GM18858 (cell line): ENCODE measurements at regions not wholly inside any gene's neighbourhood (a gene's known extent, or its start where the extent isn't known, plus 50 kb on each side); places are given as distances from the start of the nearest gene placed in this dataset.
"Not testable (repeated sequence)": the region's sequence is repeated elsewhere in the genome, so short reads cannot be mapped to it uniquely, and the experiment has no call there.

Experiments
- ATAC-seq: cut with Tn5 transposase; IDR thresholded peaks from one replicate; pipeline ENCODE4 v1.9.1; 2021; ENCODE audit not compliant: unreplicated experiment

- no peak for ATAC-seq
These were observed 94.0 kb downstream of the MYCN start for GRCh38 chr2:16034151-16034974.

DNA sequence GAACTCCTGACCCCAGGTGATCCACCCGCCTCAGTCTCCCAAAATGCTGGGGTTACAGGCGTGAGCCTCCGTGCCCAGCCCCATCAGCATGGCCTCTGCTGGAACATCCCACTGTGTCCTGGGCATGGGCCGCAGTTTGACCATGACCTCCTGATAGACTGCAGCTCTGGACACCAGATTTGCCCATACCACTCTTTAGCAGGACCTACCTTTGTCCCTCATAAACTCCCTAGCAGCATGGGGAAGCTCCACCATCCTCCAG, 92.6 kb downstream of the MYCN start:
- ATAC-seq: no peak

DNA sequence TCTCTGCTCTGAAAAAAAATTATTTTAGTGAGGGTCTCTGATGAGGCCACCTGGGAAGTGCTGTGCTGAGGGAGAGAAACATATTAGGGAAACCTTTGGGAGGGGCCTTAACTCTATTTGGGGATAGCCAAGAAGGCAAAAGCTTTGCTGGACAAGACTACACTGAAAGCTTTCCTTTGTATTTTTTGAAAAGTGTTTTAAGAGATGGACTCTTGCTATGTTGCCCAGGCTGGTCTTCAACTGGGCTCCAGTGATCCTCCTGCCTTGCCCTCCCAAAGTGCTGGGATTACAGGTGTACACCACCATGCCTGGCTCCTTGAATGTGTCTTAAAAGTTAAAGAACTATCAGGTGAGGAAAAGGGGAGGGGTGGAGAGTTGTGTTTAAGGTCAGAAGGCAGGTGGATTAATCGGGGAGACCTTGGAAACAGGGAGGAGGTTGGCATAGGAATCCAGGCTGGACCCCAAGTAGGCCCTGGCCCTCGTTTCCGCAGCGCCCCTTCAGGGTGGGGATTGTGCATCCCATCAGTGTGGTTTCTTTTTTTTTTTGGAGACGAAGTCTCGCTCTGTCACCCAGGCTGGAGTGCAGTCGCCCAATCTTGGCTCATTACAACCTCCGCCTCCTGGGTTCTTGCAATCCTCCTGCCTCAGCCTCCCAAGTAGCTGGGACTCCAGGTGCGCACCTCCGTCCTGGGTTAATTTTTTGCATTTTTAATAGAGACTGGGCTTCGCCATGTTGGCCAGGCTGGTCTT, 92.1 kb downstream of the MYCN start:
- no peak for ATAC-seq

GRCh38 chr2:16031848-16032159, 91.5 kb downstream of the MYCN start:
- ATAC-seq: no peak

DNA sequence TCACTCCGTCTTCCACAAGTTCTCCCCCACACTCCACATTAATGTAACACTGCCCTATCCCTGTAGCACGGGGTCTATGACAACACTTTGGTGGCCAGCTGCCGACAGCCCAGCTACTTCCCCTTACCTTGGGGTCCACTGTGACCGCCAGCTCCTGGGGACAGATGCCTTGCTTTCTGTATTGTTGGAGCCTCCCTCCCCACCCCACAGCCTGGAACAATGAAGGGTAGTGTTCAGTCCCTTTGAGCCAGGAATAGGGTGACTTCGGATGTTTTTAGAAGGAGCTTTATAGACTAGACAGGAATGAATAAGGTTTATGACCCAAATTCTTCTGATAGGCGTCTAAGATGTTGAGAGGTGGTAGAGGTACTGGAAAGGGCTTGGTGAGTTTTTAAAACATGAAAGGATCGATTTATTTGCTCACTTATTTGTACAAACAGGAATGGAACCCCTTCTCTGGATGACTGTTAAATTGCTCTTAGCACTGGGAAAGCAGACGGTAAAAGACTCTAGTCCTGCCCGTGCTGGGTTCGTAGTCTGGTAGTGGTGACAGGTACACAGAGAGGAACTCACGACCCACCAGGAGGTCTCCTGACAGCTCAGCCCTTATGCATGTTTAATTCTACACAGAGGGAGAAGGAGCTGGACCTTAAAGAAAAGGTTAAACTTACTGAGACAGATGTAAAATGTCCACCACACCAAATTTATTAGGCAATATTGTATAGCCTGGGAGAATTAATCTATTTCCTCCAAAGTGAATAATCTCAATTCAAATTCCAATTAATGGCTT, 90.9 kb downstream of the MYCN start:
- ATAC-seq: no peak

GRCh38 chr2:16030206-16031057, 90.1 kb downstream of the MYCN start:
- no peak for ATAC-seq

- ATAC-seq: no peak
These were observed 88.3 kb downstream of the MYCN start for GRCh38 chr2:16028644-16029043.

GRCh38 chr2:16026816-16027501, 86.6 kb downstream of the MYCN start:
- no peak for ATAC-seq

DNA sequence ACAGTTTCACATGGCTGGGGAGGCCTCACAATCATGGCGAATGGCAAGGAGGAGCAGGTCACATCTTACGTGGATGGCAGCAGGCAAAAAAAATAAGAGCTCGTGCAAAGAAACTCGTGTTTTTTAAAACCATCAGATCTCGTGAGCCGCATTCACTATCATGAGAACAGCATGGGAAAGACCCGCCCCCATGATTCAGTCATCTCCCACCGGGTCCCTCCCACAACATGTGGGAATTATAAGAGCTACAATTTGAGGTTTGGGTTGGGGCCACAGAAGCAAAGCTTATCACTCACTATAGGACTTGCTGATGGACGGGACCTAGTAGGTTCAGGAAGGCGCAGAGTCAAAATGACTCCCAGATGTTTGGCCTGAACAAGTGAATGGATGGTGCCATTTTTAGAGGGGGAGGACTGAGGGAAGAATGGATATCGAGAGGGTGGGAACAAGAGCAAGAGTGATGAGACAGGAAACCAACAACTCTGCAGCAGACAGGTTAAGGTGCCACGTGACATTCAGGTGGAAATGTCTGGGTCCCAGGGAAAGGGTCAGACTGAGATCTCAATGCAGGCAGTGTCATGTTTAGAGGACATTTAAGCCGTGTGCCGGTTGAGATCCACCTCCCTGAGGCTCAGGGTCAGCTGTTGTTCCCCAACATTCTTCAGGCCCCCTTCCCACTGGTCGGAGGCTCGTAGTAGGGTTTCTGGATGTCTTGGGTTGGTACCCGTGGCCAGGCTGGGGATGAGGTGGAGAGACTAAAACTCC, 85.7 kb downstream of the MYCN start:
- ATAC-seq: no peak

GRCh38 chr2:16025211-16025875, 85.0 kb downstream of the MYCN start:
- no peak for ATAC-seq

- ATAC-seq: not testable (repeated sequence)
These were observed 84.3 kb downstream of the MYCN start for GRCh38 chr2:16024628-16025027.

DNA sequence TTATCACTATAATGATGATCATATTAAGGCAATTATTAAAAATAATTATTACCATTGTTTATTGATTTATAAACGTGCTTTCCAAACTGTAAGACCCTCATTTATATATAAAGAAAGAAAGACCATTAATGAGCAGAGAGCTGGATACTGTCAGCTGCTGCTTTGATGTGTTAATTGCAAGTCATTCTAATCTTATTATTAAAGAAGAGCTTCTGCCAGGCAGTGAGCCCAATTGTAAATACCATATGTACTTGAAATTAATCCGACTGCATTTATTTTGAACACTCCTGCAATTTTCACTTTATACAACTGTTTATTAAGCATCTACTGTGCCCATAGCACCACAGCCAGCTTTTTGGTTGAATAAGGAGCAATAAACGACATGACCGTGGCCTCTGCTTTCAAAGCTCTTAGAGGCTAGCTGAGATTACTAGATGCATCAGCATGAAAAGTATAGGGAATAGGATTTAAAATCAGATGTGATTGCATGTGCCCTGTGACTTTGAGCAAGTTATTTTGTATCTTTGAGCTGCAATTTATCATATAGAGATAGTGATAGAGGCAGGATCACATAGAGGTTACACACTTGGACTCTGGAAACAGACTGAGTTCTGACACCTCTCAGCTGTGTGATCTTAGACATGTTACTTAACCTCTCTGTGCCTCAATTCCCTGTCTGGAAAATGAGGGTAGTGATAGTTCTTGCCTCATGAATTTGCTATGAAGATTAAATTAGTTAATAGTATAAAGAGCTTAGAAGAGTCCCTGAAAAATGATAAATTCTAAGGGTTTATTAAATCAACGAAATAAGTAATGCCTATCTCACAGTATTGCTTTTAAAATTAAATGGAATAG, 83.4 kb downstream of the MYCN start:
- ATAC-seq: no peak

DNA sequence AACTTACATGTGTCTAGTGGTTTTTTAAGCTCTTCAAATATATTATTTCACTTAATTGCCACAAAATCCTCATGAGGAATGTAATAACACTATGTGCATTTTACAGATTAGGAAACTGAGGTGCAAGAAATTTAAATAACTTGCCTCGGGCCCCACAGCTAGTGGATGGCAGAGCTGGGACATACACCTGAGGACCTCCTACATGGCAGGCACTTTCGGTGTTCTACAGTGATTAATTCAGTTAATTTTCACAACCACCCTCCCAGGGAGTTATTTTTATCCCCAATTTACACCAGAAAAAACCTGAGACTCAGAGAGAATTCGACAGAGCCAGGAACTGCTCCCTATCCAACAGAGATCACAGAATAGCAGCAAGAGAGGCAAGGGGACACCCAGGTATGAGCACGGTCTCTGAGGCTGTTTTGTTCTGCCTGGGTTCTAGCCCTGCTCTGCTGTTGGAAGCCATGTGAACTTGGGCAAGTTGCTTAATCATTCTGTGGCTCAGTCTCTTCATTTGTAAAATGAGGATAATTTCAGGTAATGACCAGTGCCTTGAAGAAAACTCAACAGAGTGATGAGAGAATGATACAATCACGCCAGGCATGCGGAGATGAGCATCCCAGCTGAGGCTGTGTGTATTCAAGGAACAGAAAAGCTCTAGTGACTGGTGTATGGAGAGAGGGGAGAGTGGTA, 82.3 kb downstream of the MYCN start:
- ATAC-seq: no peak

DNA sequence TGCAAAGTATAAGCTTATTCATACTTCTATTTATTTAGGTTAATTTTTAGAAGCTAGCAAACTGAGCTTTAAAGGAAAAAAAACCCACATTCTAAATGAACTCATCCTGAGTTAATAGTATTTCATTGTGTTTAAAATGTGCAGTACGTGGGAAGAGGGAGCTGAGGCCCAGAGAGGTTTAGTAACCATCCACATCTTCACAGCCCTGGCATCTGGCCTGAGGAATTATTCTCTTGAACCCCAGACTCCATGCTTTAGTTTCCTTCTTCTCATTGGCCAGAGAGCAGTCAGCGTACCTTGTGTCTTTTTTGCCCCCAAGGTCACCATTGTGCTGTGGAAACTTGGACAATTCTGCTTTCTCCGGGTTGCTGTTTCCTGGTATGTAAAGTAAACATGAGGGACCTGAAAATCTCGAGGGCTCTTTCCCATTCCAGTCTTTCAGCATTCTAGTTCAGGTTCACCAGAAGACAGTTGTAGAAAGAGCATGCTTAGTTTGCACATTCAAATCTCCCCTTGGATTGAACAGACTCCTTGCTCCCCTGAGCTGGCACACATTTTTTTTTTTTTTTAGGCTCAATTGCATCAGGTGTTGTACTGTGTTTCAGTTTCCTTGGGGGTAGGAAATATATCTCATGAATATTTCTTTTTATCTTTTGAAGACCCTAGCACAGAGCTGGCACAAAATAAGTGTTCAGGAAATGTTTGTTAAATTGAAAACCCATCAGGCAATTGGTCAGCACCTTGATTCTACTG, 81.4 kb downstream of the MYCN start:
- ATAC-seq: no peak

DNA sequence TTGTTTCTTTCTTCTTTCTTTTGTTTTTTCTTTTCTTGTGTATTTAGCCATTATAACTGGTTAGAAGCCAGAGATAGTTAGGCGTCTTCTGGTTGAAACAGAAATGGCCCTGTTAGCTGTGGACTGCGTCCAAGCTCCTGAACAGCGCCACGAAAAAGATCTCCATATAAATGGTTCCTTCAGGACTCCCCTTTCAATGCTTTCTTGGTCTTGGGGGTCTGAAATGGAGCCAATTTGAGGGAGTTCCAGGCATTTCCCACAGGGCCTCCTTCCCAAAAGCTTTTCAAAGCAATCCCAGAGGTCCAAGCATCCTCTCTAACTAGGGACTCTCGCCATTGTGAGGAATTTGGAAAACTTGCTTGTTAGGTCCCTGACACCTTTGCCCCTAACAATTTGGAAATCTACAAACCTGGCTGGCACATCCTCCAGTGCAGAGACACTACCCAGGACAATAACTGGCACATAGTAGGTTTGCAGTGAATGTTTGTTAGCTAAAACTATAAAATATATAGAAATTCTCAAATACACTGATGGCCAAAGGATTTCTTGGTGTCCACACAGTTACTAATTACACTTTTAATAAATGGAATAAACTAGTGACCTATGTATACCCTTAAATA, 80.1 kb downstream of the MYCN start:
- ATAC-seq: no peak

GRCh38 chr2:16019617-16020351, 79.4 kb downstream of the MYCN start:
- no peak for ATAC-seq
